ENCODE measurements at regions not wholly inside any gene's neighbourhood (a gene's known extent, or its start where the extent isn't known, plus 50 kb on each side); places are given as distances from the start of the nearest gene placed in this dataset.

DNA sequence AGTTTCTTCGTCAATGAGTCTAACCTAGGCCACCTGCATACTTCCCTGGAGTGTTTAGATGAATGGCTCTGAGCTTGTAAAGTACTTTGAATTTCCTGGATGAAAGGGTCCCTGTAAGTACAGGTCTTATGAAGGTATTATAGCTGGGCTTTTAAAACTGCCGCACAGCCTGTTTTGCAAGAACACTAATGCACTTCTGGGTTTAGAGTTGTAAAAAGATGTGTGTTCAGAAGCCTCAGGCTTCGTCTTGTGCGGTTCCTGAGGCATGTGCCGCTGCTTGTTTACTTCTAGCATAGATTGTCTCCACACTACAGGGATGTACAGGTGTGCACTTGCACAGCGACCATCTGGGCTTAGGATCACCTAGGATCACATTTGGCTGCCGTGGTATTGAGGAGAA is 324.5 kb downstream of the SOX4 start:
- Histone ChIP-seq H3K27ac (replicated peaks) (no peak overlapping the region), H3K27me3 (ENCODE audit: insufficient read depth, poor library complexity, severe bottlenecking) (no peaks in the 10 kb centered on the region), H3K4me3 (replicated peaks; ENCODE audit: insufficient read depth, low read length) (no peak overlapping the region)
- DNase-seq (ENCODE audit: low read depth in 1 of 2, low spot score in 1 of 2) = no peak
- no peak for TF ChIP-seq POLR2AphosphoS5 (IDR thresholded peaks at IDR 0.05; ENCODE audit: low read depth)

DNA sequence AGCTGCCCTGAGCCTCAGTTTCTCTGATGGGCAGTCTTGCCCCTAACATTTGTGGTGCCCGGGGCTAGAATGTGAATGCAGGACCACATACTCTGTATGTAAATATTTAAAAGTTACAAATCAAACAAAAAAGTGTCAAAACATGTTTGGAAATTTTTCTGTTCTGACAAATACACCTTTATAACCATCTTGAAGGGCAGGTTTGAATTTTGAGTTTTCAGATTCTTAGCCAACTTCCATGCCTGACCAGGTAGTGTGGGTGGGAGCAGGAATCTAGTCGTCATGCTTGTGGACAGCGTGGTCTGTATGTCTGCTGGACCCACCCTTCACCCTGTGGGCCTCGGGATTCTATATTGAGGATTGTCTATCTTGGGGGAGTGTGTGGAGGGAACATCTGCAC is 325.1 kb downstream of the SOX4 start:
- DNase-seq (ENCODE audit: low read depth in 1 of 2, low spot score in 1 of 2) = no peak
- TF ChIP-seq POLR2AphosphoS5 (IDR thresholded peaks at IDR 0.05; ENCODE audit: low read depth) (no peak), SPI1 (IDR thresholded peaks at IDR 0.05; ENCODE audit: borderline replicate concordance, low read depth) (no peak)
- TF ChIP-seq, protein P1, sequence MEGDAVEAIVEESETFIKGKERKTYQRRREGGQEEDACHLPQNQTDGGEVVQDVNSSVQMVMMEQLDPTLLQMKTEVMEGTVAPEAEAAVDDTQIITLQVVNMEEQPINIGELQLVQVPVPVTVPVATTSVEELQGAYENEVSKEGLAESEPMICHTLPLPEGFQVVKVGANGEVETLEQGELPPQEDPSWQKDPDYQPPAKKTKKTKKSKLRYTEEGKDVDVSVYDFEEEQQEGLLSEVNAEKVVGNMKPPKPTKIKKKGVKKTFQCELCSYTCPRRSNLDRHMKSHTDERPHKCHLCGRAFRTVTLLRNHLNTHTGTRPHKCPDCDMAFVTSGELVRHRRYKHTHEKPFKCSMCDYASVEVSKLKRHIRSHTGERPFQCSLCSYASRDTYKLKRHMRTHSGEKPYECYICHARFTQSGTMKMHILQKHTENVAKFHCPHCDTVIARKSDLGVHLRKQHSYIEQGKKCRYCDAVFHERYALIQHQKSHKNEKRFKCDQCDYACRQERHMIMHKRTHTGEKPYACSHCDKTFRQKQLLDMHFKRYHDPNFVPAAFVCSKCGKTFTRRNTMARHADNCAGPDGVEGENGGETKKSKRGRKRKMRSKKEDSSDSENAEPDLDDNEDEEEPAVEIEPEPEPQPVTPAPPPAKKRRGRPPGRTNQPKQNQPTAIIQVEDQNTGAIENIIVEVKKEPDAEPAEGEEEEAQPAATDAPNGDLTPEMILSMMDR (IDR thresholded peaks at IDR 0.05; ENCODE audit: insufficient read depth, low read length) = no peak
- H3K4me3 ChIP-seq (replicated peaks; ENCODE audit: insufficient read depth, low read length) = no peak overlapping the region
- no peaks in the 10 kb centered on the region for H3K27me3 ChIP-seq (ENCODE audit: insufficient read depth, poor library complexity, severe bottlenecking)
- no peak overlapping the region for H3K27ac ChIP-seq (replicated peaks)

DNA sequence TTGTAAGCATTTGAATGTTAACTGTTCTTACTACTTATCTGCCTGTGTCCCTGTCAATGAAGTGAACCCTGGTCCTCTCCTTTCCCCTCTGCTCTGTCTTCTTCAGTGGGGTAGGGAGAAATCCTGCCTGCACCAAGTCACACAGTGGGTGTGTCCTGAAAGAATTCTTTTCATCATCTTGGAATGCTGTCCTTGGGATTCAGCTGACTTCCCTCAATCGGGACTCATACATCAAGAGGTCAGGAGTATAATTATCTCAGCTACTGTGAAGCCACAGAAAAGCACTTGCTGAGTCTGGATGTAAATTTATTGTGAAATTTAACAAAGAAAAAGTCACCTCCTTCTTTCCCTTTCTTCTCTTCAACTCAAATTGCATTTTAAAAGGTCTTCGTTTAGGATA is 328.5 kb downstream of the SOX4 start:
- no peak overlapping the region for H3K4me3 ChIP-seq (replicated peaks; ENCODE audit: insufficient read depth, low read length)
- no peak overlapping the region for H3K27ac ChIP-seq (replicated peaks)
- no peaks in the 10 kb centered on the region for H3K27me3 ChIP-seq (ENCODE audit: insufficient read depth, poor library complexity, severe bottlenecking)
- TF ChIP-seq SPI1 (IDR thresholded peaks at IDR 0.05; ENCODE audit: borderline replicate concordance, low read depth) = no peak
- TF ChIP-seq, protein P2, sequence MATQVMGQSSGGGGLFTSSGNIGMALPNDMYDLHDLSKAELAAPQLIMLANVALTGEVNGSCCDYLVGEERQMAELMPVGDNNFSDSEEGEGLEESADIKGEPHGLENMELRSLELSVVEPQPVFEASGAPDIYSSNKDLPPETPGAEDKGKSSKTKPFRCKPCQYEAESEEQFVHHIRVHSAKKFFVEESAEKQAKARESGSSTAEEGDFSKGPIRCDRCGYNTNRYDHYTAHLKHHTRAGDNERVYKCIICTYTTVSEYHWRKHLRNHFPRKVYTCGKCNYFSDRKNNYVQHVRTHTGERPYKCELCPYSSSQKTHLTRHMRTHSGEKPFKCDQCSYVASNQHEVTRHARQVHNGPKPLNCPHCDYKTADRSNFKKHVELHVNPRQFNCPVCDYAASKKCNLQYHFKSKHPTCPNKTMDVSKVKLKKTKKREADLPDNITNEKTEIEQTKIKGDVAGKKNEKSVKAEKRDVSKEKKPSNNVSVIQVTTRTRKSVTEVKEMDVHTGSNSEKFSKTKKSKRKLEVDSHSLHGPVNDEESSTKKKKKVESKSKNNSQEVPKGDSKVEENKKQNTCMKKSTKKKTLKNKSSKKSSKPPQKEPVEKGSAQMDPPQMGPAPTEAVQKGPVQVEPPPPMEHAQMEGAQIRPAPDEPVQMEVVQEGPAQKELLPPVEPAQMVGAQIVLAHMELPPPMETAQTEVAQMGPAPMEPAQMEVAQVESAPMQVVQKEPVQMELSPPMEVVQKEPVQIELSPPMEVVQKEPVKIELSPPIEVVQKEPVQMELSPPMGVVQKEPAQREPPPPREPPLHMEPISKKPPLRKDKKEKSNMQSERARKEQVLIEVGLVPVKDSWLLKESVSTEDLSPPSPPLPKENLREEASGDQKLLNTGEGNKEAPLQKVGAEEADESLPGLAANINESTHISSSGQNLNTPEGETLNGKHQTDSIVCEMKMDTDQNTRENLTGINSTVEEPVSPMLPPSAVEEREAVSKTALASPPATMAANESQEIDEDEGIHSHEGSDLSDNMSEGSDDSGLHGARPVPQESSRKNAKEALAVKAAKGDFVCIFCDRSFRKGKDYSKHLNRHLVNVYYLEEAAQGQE (IDR thresholded peaks at IDR 0.05; ENCODE audit: insufficient replicate concordance, low read depth) = no peak
- no peak for TF ChIP-seq POLR2AphosphoS5 (IDR thresholded peaks at IDR 0.05; ENCODE audit: low read depth)
- no peak for TF ChIP-seq GABPA (IDR thresholded peaks at IDR 0.05; ENCODE audit: low read depth)
- TF ChIP-seq, protein P1 (IDR thresholded peaks at IDR 0.05; ENCODE audit: insufficient read depth, low read length) = no peak
- DNase-seq (ENCODE audit: low read depth in 1 of 2, low spot score in 1 of 2) = no peak

DNA sequence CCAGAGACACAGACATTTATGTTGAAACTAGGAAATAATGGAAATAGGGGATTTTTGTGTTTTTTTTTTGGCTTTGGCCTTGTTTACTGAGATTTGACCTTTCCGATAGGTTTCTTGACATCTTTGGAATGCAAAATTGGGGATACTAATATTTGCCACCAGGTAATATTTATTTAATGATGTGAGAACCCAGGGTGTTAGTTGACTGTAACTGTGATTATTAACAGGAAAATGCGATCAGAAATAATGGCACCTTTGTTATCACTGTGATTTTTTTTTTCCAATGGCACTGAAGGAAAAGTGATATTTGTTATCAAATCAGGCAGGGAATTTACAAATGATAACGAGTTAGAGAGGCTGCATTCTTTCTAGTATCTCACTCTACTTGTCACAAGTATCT is 330.5 kb downstream of the SOX4 start:
- no peaks in the 10 kb centered on the region for H3K27me3 ChIP-seq (ENCODE audit: insufficient read depth, poor library complexity, severe bottlenecking)
- TF ChIP-seq, protein P1 (IDR thresholded peaks at IDR 0.05; ENCODE audit: insufficient read depth, low read length) = no peak
- TF ChIP-seq, protein P2 (IDR thresholded peaks at IDR 0.05; ENCODE audit: insufficient replicate concordance, low read depth) = no peak
- TF ChIP-seq GABPA (IDR thresholded peaks at IDR 0.05; ENCODE audit: low read depth) = no peak
- DNase-seq (ENCODE audit: low read depth in 1 of 2, low spot score in 1 of 2) = no peak
- H3K27ac ChIP-seq (replicated peaks) = no peak overlapping the region
- no peak overlapping the region for H3K4me3 ChIP-seq (replicated peaks; ENCODE audit: insufficient read depth, low read length)
